Effector memory CD8-positive, alpha-beta T cell (primary cell): ENCODE measurements at regions not wholly inside any gene's neighbourhood (a gene's known extent, or its start where the extent isn't known, plus 50 kb on each side); places are given as distances from the start of the nearest gene placed in this dataset.

Experiments used
- ATAC-seq: fragments of 150-1000 bp; cut with Tn5 transposase; replicated peaks from 2 replicates; pipeline ENCODE4 v1.10.0; 2021; ENCODE audit warnings: mild to moderate bottlenecking, moderate library complexity
- DNase-seq, 3 experiments: peaks; one replicate each; pipeline ENCODE4 v3.0.0; 2021
- H3K27ac Mint-ChIP-seq, 2 donors: one replicate each; pipeline ENCODE4 v1.8.0; 2022; ENCODE audit warnings: mild to moderate bottlenecking in 2 of 2, mixed read lengths in 2 of 2, moderate library complexity in 2 of 2
- H3K27me3 Mint-ChIP-seq, 2 donors: one replicate each; pipeline ENCODE4 v1.8.0; 2022; ENCODE audit warnings: mixed read lengths in 2 of 2
- H3K36me3 Mint-ChIP-seq: one replicate; pipeline ENCODE4 v1.8.0; 2022; ENCODE audit warnings: mild to moderate bottlenecking, moderate library complexity, mixed read lengths; ENCODE audit not compliant: insufficient read depth
- H3K4me1 Mint-ChIP-seq, 2 donors: one replicate each; pipeline ENCODE4 v1.8.0; 2022; ENCODE audit warnings: low read depth in 2 of 2, mixed read lengths in 2 of 2
- H3K4me3 Mint-ChIP-seq, 2 donors: one replicate each; pipeline ENCODE4 v1.8.0; 2022; ENCODE audit warnings: mild to moderate bottlenecking in 2 of 2, mixed read lengths in 2 of 2, moderate library complexity in 2 of 2
- H3K9me3 Mint-ChIP-seq, 2 donors: one replicate each; pipeline ENCODE4 v1.8.0; 2022; ENCODE audit warnings: mixed read lengths in 2 of 2

DNA sequence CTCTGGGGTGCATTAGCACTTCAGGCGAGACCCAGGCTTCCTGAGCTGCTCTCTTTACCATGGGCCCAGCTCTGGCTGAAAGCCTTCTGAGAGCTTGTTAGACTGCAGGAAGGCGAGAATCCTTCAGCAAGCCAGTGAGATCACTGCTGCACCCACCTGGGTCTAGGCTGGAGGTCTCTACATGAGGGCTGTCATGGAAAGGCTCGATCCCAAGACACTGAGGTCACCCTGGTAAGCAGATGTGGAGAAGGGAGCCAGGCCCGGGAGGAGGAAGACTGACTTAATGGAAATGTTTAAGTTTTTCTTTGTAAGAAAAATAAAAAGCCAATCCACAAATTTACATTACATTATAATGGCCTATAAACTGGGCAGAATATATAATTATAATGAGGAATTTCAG is 684.5 kb downstream of the TNS3 start:
- ATAC-seq (no peak), DNase-seq (no peak)
- H3K9me3 Mint-ChIP-seq, result peaks cover 11 to 17% of the 10 kb centered on the region in 2 donors
- no peak overlapping the region for H3K4me3 Mint-ChIP-seq
- H3K4me1 Mint-ChIP-seq, result no peaks in the 10 kb centered on the region
- no peaks in the 10 kb centered on the region for H3K36me3 Mint-ChIP-seq
- no peak overlapping the region for H3K27ac Mint-ChIP-seq
- no peaks in the 10 kb centered on the region for H3K27me3 Mint-ChIP-seq

DNA sequence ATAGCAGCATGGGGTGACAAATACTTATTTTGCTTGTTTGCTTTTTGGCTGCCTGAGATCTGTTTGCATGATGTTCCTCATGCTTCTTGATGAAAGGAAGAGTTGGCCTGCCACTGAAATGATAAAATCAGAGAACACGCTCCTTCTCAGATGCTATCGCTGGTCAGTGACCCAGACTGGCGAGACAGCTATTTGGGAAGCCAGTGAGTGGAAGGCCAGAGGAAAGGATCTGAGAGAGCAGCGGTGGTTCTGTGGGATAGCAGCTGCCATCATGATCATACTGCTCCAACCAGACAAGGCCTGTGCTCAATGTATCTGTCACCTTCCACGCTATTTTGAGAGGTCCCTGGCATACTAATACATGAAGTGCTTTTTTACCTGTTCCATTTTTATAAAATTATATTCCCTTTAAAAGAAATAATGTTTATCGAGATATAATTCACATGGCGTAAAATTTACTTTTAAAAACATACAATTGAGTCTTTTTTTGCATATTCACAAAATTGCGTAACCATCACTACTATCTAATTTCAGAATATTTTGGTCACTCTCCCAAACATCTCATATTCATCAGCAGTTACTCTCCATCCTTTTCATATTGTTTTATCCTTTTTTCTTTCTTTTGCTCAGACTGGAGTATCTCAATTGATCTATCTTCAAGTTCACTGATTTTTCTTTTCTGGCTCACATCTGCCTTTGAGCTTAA is 695.1 kb downstream of the TNS3 start:
- no peak for DNase-seq
- peaks cover 7% of the 10 kb centered on the region in 2 donors for H3K9me3 Mint-ChIP-seq
- ATAC-seq, result no peak
- no peaks in the 10 kb centered on the region for H3K36me3 Mint-ChIP-seq
- no peak overlapping the region for H3K4me3 Mint-ChIP-seq
- H3K27me3 Mint-ChIP-seq, result no peaks in the 10 kb centered on the region
- H3K27ac Mint-ChIP-seq, result no peak overlapping the region
- no peaks in the 10 kb centered on the region for H3K4me1 Mint-ChIP-seq

DNA sequence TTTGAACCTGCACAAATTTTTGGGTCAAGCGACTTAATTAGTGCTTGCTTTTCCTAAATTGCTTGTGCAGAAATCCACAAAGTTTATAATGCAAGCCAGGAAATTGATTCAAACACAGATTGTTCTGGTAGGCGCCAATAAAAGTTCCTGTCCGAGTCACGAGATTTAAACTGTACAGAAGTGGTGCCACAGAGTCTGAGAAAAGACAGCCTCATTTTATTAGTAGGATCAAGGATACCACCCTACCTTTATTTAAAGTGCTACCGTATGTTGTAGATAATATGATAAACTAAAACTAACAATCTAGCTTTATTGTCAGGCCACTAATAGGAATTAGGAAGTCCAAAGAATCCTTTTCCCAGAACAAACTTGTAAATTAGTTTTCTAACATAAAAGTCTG is 696.7 kb downstream of the TNS3 start:
- Mint-ChIP-seq H3K9me3 (peaks cover 9 to 15% of the 10 kb centered on the region in 2 donors), H3K27ac (no peak overlapping the region), H3K4me3 (no peak overlapping the region), H3K27me3 (no peaks in the 10 kb centered on the region), H3K4me1 (no peaks in the 10 kb centered on the region), H3K36me3 (no peaks in the 10 kb centered on the region)
- ATAC-seq (no peak), DNase-seq (no peak)

DNA sequence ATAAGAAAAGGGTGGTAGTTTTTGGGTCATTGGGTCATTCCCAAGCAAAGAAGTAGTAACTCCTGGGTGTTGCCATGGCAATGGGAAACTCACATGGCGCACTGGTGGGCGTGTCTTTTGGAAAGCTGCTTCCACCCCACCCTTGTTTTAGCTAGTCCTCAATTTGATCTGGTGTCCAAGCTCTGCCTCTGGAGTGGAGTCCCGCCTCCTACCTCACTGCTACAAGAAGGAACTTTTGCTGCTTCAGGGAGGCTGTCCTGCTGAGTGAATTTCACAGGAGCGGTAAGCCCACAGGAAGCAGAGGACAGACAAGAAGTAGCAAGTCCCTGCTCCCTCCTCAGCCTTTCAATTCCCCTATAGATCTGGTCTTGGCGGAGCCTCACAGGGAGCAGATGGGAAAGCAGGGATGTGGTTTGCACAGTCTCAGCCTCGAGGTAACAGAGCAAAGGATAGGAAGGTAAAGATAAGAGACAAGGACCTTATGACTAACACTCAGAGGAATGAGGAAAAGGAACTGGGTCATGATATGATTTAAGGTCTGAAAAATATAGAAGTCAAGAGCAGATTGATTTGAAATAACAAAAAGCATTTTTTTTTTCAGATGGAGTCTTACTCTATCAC is 700.3 kb downstream of the TNS3 start:
- no peak for DNase-seq
- no peaks in the 10 kb centered on the region for H3K36me3 Mint-ChIP-seq
- no peak for ATAC-seq
- no peaks in the 10 kb centered on the region for H3K4me1 Mint-ChIP-seq
- H3K4me3 Mint-ChIP-seq, result no peak overlapping the region
- no peaks in the 10 kb centered on the region for H3K27me3 Mint-ChIP-seq
- no peak overlapping the region for H3K27ac Mint-ChIP-seq
- peaks cover 8 to 15% of the 10 kb centered on the region in 2 donors for H3K9me3 Mint-ChIP-seq

DNA sequence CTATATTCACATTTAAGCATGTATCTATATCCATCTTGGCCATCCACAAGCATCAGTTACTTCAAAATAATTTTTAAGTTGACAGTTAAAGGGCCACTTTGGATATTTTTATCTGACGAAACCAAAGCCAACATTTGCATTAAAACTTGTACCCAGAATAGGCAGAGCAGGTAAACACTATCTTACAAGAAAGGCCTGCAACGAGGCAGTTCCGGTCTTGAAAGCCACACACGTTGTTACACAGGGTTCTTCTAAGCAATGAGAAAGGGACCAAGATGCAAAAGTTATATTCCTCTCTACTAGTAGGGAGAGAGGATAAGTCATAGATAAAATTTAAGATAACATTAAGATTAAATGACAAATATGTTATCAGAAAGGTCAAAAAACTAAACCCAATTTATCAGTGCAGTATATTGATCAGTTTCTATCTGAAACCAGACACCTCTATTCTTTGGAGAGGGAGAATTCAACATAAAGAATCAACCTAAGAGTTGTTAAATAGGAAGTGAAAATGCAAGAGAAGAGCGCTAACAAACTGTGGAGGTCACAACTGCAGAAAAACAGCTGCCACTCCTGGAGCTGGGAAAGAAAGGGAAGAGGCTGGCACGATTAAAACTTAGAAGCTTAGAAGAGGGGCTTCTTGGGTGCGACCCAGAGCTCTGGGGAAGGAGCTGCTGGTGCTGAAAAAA is 701.3 kb downstream of the TNS3 start:
- no peaks in the 10 kb centered on the region for H3K4me1 Mint-ChIP-seq
- H3K27ac Mint-ChIP-seq, result no peak overlapping the region
- H3K27me3 Mint-ChIP-seq, result no peaks in the 10 kb centered on the region
- H3K36me3 Mint-ChIP-seq, result no peaks in the 10 kb centered on the region
- ATAC-seq (no peak), DNase-seq (no peak)
- H3K4me3 Mint-ChIP-seq, result no peak overlapping the region
- H3K9me3 Mint-ChIP-seq, result peaks cover 6 to 11% of the 10 kb centered on the region in 2 donors

DNA sequence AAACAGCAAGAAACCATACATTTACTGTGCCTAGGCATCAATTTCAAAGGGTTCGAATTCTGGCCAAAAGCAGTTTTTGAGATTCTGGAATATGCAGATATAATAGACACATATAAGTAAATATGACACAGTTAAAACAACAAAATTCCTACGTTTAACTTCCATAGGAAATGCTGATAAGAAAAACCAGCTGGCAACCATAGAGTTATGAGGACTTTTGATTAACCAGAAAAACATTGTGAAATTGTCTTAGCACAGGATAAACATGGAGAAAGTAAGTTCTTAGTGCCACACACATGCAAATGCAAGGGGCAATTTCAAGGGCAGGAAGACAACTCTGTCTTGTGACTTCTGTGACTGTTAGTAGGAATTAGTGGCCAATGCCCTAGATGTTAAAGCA is 702.1 kb downstream of the TNS3 start:
- ATAC-seq, result no peak
- DNase-seq, result no peak
- no peak overlapping the region for H3K27ac Mint-ChIP-seq
- no peaks in the 10 kb centered on the region for H3K36me3 Mint-ChIP-seq
- no peaks in the 10 kb centered on the region for H3K4me1 Mint-ChIP-seq
- H3K9me3 Mint-ChIP-seq, result peaks cover 4 to 9% of the 10 kb centered on the region in 2 donors
- H3K27me3 Mint-ChIP-seq, result no peaks in the 10 kb centered on the region
- no peak overlapping the region for H3K4me3 Mint-ChIP-seq

DNA sequence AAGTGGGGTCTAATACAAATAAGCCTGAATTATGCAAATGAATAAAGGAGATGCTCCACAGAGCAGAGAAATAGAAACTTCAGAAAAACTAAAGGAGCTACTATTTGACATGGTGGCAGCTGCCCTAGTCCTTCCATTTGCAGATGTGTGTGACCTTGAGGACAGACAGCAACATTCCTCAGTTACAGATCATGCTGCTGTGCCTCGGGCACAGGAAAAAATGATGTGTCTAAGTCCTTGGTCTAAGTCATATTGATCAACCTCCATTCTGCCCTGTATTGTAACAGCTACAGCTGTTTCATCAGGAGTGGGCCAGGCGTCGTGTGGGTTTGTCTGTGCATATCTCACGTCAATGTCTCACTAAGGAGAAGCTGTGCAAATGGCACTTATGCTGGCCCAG is 710.4 kb downstream of the TNS3 start:
- Mint-ChIP-seq H3K9me3 (peaks cover 9 to 12% of the 10 kb centered on the region in 2 donors), H3K4me3 (no peak overlapping the region), H3K27ac (no peak overlapping the region), H3K27me3 (no peaks in the 10 kb centered on the region), H3K4me1 (no peaks in the 10 kb centered on the region), H3K36me3 (no peaks in the 10 kb centered on the region)
- no peak for ATAC-seq
- DNase-seq, result no peak

DNA sequence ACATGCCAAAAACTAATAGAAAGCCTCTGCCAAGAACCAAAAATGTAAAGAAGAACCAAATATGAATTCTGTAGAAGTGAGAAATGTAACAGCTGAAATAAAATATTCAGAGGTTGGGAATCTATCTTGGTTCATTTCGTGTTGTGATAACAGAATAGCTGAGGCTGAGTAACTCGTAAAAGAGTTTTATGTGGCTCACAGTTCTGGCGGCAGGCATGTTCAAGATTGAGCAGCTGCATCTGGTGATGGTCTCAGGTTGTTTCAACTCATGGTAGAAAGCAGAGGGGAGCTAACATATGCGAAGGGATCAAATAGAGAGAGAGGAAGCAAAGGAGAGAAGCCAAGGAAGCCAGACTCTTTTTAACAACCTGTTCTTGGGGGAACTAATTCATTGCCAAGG is 717.2 kb downstream of the TNS3 start:
- DNase-seq (no peak), ATAC-seq (no peak)
- no peaks in the 10 kb centered on the region for H3K36me3 Mint-ChIP-seq
- H3K9me3 Mint-ChIP-seq, result peaks cover 35 to 43% of the 10 kb centered on the region in 2 donors
- H3K4me3 Mint-ChIP-seq, result no peak overlapping the region
- no peaks in the 10 kb centered on the region for H3K27me3 Mint-ChIP-seq
- no peak overlapping the region for H3K27ac Mint-ChIP-seq
- H3K4me1 Mint-ChIP-seq, result no peaks in the 10 kb centered on the region

DNA sequence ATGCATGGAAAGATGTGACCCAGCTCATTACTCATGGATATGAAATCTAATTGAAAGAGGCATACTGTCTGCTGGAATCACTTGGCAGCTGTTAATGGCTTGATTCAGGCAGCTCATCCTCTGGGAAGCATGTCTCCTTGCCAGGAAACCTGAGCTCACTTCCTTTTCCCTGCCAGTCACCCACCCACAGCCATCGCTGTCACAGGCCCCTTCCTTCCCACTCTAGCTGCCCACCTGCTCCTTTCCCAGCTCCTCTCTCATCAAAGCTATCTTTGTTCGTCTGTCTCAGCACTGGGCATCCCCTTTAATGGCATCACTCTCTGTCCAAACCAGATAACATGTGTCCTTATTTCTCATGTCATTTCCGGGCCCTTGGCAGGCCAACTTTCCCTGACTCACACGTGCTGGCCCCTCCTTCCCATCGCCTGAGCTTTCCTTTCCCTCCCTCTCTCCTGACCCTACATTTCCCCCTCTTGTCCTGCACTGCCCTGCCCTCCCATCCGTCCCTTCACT is 721.9 kb downstream of the TNS3 start:
- no peaks in the 10 kb centered on the region for H3K4me1 Mint-ChIP-seq
- no peak overlapping the region for H3K4me3 Mint-ChIP-seq
- no peak overlapping the region for H3K27ac Mint-ChIP-seq
- H3K9me3 Mint-ChIP-seq, result peaks cover 30 to 43% of the 10 kb centered on the region in 2 donors
- H3K27me3 Mint-ChIP-seq, result no peaks in the 10 kb centered on the region
- no peaks in the 10 kb centered on the region for H3K36me3 Mint-ChIP-seq
- no peak for ATAC-seq
- no peak for DNase-seq

DNA sequence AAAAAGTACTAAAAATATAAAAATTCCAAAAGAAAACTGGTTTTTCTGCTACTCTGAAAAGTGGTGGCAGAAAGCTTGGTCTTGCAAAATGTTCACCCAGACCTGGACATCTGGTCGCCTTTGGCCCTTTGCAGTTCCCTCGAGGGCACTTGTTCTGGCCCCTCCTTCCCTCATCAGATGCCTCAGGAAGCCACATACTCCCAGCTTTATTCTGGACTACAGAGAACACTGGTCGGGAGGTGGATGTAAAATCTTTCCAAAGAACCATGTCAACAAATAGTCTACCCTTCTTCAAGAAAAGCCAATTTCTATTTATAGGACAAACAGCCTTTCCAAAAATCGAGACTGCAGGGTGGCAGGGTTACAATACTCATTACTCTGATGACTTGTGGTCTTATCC is 726.1 kb downstream of the TNS3 start:
- peaks cover 9 to 16% of the 10 kb centered on the region in 2 donors for H3K9me3 Mint-ChIP-seq
- H3K27ac Mint-ChIP-seq, result no peak overlapping the region
- no peaks in the 10 kb centered on the region for H3K27me3 Mint-ChIP-seq
- DNase-seq (no peak), ATAC-seq (no peak)
- no peaks in the 10 kb centered on the region for H3K4me1 Mint-ChIP-seq
- H3K4me3 Mint-ChIP-seq, result no peak overlapping the region
- H3K36me3 Mint-ChIP-seq, result no peaks in the 10 kb centered on the region

DNA sequence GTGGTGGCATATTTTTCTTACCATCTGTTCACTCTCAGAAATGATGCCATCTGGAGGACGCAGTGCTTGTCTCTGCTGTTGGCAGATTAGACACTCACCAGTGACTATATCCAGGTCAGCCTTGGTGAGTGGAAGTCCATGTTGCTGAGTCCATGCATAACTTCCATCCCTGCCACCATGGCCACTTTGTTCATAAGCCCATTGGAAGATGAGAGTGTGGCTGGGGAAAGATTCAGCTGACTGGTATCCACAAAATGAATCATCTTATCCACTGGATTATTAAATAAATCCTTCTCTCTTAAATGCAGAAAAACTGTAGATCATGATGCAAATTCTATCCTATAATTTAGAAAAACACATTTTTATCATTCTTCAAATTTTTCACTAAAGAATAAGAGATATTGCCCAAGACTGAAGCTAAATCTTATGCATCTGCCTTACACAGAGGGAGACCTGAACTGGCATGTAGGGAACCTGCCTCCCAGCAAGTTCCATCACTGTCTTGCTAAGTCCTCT is 726.9 kb downstream of the TNS3 start:
- Mint-ChIP-seq H3K9me3 (peaks cover 2 to 8% of the 10 kb centered on the region in 2 donors), H3K4me3 (no peak overlapping the region), H3K4me1 (no peaks in the 10 kb centered on the region), H3K27me3 (no peaks in the 10 kb centered on the region), H3K27ac (no peak overlapping the region), H3K36me3 (no peaks in the 10 kb centered on the region)
- DNase-seq (no peak), ATAC-seq (no peak)

DNA sequence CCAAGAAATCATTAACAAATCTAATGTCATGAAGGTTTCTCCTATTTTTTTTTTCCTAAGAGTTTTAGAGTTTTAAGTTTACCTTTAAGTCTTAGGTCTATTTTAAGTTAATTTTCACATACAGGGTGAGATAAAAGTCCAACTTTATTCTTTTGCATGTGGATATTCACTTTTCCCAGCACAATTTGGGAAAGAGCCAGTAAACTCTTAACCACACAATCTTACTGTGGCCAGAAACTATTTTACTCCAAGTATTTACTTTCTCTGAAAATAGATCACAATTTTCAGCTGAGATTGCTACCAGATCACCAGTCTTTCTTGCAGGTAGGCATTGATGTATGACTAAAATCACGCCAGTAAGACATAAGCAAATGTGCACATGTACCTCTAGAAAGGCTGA is 728.5 kb downstream of the TNS3 start:
- Mint-ChIP-seq H3K27ac (no peak overlapping the region), H3K27me3 (no peaks in the 10 kb centered on the region), H3K4me3 (no peak overlapping the region), H3K9me3 (peaks cover under 1 to 2% of the 10 kb centered on the region in 2 donors), H3K36me3 (no peaks in the 10 kb centered on the region), H3K4me1 (no peaks in the 10 kb centered on the region)
- DNase-seq (no peak), ATAC-seq (no peak)

DNA sequence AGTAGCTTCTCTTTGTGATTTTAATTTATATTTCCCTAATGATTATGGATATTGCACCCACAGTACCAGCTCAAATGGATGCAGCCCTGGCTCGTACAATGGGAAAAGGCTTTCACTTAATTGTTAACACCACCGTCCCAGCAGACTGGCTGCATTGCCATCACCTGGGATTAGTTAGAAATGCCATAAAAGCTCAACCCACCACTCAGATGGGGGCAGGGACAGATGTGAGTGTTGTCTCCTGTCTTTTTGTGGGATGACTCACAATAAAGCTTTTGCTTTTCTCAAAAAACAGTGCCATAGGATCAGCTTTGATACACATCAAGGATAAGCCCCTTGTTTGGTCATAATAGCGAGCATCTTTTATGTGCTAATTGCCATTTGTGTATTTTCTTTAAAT is 729.1 kb downstream of the TNS3 start:
- no peaks in the 10 kb centered on the region for H3K36me3 Mint-ChIP-seq
- no peak overlapping the region for H3K27ac Mint-ChIP-seq
- no peaks in the 10 kb centered on the region for H3K4me1 Mint-ChIP-seq
- H3K9me3 Mint-ChIP-seq, result peaks cover 0 to 2% of the 10 kb centered on the region in 2 donors
- ATAC-seq (no peak), DNase-seq (no peak)
- no peak overlapping the region for H3K4me3 Mint-ChIP-seq
- no peaks in the 10 kb centered on the region for H3K27me3 Mint-ChIP-seq
